ENCODE measurements at regions not wholly inside any gene's neighbourhood (a gene's known extent, or its start where the extent isn't known, plus 50 kb on each side); places are given as distances from the start of the nearest gene placed in this dataset.

DNA sequence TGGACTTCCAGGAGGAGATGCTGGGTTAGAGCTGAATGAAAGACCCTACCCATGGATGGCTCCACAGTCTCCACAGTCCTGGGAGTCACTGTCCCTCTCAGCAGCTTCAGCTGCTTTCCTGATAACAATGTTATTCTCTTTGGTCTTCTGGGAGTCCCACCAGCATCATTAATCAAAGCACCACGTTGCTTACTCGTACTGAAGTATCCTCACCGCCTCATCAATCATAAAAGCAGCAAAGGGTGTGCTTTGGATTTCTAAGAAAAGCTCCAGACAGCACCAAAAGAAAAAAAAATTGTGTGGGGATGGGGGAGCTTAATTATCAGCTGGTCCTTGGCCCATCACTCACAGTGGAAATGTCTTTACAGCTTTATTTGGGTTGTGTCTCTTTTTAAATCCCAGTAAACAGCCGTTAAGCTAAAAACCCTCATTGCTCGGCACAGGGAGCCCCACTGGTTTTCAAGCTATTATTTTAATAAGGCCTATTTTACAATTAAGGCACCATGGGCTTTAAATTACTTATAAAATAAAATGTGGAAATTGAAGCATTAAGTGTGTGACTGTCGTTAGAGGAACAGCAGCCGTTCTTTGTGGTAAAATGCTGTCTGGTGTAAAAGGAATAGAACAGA, 538.0 kb downstream of the EBF1 start:
- H3K27me3 ChIP-seq (ENCODE audit: control insufficient read depth, insufficient read depth, low read length, poor library complexity, severe bottlenecking) = no peaks in the 10 kb centered on the region
- WGBS, 2 experiments = 89 to 92% methylated on average over 4 to 7 of the region's 7 CpGs
- no peak overlapping the region for H3K4me3 ChIP-seq (ENCODE audit: insufficient read depth, low read depth, low read length)
- no peaks in the 10 kb centered on the region for H3K36me3 ChIP-seq (ENCODE audit: control insufficient read depth, insufficient read depth, low read length)
- peaks cover 4% of the 10 kb centered on the region for H3K4me1 ChIP-seq (ENCODE audit: control insufficient read depth, insufficient read depth, low read length)
- H3K9me3 ChIP-seq (ENCODE audit: control insufficient read depth, low read length) = no peaks in the 10 kb centered on the region
- no peak overlapping the region for H3K27ac ChIP-seq (ENCODE audit: insufficient read depth, low read depth, low read length, poor library complexity, severe bottlenecking)

DNA sequence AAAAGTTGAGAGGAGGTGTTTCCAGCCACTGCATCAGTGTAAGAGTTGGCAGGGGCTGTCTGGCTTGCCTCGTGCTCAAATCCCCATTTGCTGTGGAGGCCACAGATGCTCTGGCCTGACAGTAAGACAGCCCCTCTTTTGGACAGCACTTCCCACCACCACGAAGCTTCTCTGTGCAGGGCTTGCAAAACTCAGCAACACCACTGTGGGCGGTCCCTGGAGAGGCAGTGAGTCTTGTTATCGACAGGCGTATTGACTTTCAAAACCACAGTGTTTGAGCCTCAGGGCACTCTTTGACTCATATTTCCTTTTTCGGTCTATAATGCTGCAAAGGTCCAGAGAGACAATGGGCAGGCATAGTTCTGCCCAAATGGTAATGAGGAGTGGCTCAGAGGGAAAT, 539.5 kb downstream of the EBF1 start:
- Histone ChIP-seq H3K9me3 (ENCODE audit: control insufficient read depth, low read length) (no peaks in the 10 kb centered on the region), H3K27ac (ENCODE audit: insufficient read depth, low read depth, low read length, poor library complexity, severe bottlenecking) (no peak overlapping the region), H3K4me3 (ENCODE audit: insufficient read depth, low read depth, low read length) (no peak overlapping the region), H3K36me3 (ENCODE audit: control insufficient read depth, insufficient read depth, low read length) (no peaks in the 10 kb centered on the region), H3K27me3 (ENCODE audit: control insufficient read depth, insufficient read depth, low read length, poor library complexity, severe bottlenecking) (no peaks in the 10 kb centered on the region), H3K4me1 (ENCODE audit: control insufficient read depth, insufficient read depth, low read length) (peaks cover 4% of the 10 kb centered on the region)
- 85% methylated on average over 6 of the region's 6 CpGs for WGBS, 2 experiments

DNA sequence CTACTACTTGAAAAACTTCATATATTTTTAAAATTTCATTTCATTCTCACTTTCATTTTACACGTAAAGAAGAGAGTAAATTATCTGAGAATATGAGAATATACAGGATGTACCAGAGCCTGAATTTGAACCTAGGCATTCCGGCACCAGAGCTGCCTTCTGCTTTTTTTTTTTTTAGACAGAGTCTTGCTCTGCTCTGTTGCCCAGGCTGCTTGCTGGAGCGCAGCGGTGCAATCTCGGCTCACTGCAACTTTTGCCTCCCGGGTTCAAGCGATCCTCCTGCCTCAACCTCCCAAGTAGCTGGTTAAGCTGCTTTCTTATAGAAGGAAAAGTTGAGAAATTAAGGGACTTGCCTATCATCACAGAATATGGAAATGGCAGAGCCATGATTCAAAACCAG, 540.1 kb downstream of the EBF1 start:
- Histone ChIP-seq H3K9me3 (ENCODE audit: control insufficient read depth, low read length) (no peaks in the 10 kb centered on the region), H3K27me3 (ENCODE audit: control insufficient read depth, insufficient read depth, low read length, poor library complexity, severe bottlenecking) (no peaks in the 10 kb centered on the region), H3K4me1 (ENCODE audit: control insufficient read depth, insufficient read depth, low read length) (peaks cover 4% of the 10 kb centered on the region), H3K4me3 (ENCODE audit: insufficient read depth, low read depth, low read length) (no peak overlapping the region), H3K27ac (ENCODE audit: insufficient read depth, low read depth, low read length, poor library complexity, severe bottlenecking) (no peak overlapping the region), H3K36me3 (ENCODE audit: control insufficient read depth, insufficient read depth, low read length) (no peaks in the 10 kb centered on the region)
- 90% methylated on average over 6 of the region's 7 CpGs for WGBS, 2 experiments

DNA sequence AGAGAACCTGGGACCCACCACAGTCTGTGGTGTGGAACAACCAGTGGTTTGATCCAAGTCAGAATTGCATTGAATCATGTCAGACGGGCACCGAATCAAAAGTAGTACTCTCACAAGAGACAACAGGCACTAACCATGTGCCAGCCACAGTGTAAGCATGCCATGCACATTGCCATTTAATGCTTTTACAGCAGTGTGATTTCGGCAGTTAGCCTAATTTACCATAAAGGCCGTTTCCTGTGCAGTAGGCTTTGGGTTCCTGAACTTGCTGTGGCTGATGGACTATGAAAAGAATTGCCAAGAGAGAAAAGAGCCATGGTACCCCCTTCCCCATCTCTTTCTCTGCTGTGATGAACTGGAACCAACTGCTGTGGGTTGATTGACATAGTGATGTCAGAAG, 540.6 kb downstream of the EBF1 start:
- Histone ChIP-seq H3K4me1 (ENCODE audit: control insufficient read depth, insufficient read depth, low read length) (peaks cover 3% of the 10 kb centered on the region), H3K9me3 (ENCODE audit: control insufficient read depth, low read length) (no peaks in the 10 kb centered on the region), H3K4me3 (ENCODE audit: insufficient read depth, low read depth, low read length) (no peak overlapping the region), H3K27me3 (ENCODE audit: control insufficient read depth, insufficient read depth, low read length, poor library complexity, severe bottlenecking) (no peaks in the 10 kb centered on the region), H3K36me3 (ENCODE audit: control insufficient read depth, insufficient read depth, low read length) (no peaks in the 10 kb centered on the region), H3K27ac (ENCODE audit: insufficient read depth, low read depth, low read length, poor library complexity, severe bottlenecking) (no peak overlapping the region)
- WGBS, 2 experiments = 96 to 99% methylated on average over 4 of the region's 4 CpGs

DNA sequence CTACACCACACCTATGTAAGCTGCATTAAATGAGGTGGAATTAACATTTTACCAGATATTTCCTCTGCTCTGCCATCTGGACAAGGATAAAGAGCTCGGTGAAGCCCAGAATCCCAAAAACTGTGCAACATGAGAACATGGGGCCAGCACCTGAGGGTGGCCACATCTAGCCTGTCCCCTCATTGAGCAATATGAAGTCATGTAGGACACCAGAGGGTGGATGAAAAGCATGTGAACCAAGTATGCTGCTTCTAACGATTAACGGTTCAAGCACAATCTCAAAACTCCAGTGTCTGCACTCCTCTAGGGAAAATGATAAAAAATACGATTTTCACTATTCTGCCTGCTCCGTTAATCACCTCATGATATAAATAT, 545.8 kb downstream of the EBF1 start:
- WGBS, 2 experiments = 96 to 98% methylated on average over 3 of the region's 5 CpGs
- no peaks in the 10 kb centered on the region for H3K4me1 ChIP-seq (ENCODE audit: control insufficient read depth, insufficient read depth, low read length)
- H3K27ac ChIP-seq (ENCODE audit: insufficient read depth, low read depth, low read length, poor library complexity, severe bottlenecking) = no peak overlapping the region
- H3K36me3 ChIP-seq (ENCODE audit: control insufficient read depth, insufficient read depth, low read length) = no peaks in the 10 kb centered on the region
- no peaks in the 10 kb centered on the region for H3K27me3 ChIP-seq (ENCODE audit: control insufficient read depth, insufficient read depth, low read length, poor library complexity, severe bottlenecking)
- no peak overlapping the region for H3K4me3 ChIP-seq (ENCODE audit: insufficient read depth, low read depth, low read length)
- H3K9me3 ChIP-seq (ENCODE audit: control insufficient read depth, low read length) = no peaks in the 10 kb centered on the region

DNA sequence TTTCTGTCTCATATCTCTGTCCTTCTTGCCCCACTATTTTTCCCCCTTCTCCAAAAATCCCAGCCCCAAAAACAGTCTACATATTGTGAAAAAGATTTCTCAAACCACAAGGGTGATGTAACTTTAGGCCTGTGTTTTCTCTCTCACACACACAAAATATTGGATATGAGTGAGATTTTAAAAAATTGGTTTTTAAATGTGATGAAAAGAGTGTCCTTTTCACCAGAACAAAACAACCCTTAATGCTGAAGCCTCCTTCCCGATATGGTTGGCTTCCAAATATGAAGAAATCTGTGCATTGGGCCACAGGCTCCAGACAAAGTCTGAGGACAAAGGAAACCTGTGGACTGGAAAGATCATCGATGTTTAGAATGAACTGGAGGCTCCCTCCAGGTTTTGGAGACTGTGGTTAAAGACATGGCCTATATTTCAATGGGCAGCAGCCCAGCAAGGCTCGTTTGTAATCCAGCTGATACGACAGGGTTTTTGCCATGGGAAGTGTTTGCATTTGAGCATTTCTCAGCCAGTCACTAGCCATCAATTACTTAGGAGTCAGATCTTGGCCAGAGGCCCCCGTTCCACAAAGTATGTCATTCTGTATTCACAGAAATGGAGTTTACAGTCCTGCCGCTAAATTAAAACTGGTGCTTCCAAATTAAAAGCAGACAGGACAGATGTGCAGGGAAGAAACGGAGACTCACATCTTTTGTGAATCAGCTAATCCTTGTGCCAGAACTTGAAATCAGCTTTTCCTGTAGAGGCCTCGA, 546.3 kb downstream of the EBF1 start:
- H3K4me3 ChIP-seq (ENCODE audit: insufficient read depth, low read depth, low read length) = no peak overlapping the region
- 90 to 92% methylated on average over 8 of the region's 8 CpGs for WGBS, 2 experiments
- no peaks in the 10 kb centered on the region for H3K36me3 ChIP-seq (ENCODE audit: control insufficient read depth, insufficient read depth, low read length)
- H3K27me3 ChIP-seq (ENCODE audit: control insufficient read depth, insufficient read depth, low read length, poor library complexity, severe bottlenecking) = no peaks in the 10 kb centered on the region
- H3K4me1 ChIP-seq (ENCODE audit: control insufficient read depth, insufficient read depth, low read length) = no peaks in the 10 kb centered on the region
- H3K27ac ChIP-seq (ENCODE audit: insufficient read depth, low read depth, low read length, poor library complexity, severe bottlenecking) = no peak overlapping the region
- no peaks in the 10 kb centered on the region for H3K9me3 ChIP-seq (ENCODE audit: control insufficient read depth, low read length)

DNA sequence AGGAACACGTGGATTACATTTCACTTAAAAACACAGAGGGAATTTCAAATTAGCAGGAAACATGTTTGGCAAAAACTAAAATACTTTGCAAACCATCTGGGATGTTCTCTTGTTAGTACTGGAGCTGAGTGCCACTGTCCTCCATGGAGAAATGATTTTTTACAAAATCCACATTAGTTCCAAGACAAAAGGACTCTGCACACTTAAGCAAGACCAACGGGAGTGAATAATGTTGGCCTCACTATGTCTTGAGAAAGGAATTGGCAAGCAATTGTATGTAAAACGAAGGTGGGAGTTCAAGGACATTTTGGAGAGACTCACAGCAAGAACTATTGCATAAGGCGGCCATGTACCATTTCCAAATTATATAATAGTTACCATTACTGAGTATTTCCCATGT, 547.5 kb downstream of the EBF1 start:
- WGBS, 2 experiments = 89 to 91% methylated on average over 4 of the region's 4 CpGs
- Histone ChIP-seq H3K27me3 (ENCODE audit: control insufficient read depth, insufficient read depth, low read length, poor library complexity, severe bottlenecking) (no peaks in the 10 kb centered on the region), H3K9me3 (ENCODE audit: control insufficient read depth, low read length) (no peaks in the 10 kb centered on the region), H3K27ac (ENCODE audit: insufficient read depth, low read depth, low read length, poor library complexity, severe bottlenecking) (no peak overlapping the region), H3K36me3 (ENCODE audit: control insufficient read depth, insufficient read depth, low read length) (no peaks in the 10 kb centered on the region), H3K4me3 (ENCODE audit: insufficient read depth, low read depth, low read length) (no peak overlapping the region), H3K4me1 (ENCODE audit: control insufficient read depth, insufficient read depth, low read length) (no peaks in the 10 kb centered on the region)

DNA sequence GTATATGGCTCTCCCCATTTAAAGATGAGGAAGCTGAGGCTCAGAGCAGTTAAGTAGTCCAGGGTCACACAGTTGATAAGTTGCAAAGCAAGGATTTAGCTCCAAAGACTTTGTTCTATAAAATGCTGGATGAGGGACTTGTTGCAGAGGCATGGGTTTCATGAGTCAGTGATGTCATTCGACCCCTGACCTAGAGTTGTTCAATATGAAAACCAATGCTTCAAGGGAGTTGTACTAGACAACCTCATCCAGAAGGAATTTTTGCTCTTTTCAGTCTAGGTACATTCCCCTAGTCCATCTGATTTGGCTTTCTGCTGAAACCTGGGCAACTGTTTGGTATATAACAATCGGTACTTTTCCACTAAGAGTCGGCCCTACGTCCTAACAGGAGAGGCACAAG, 550.4 kb downstream of the EBF1 start:
- Histone ChIP-seq H3K27ac (ENCODE audit: insufficient read depth, low read depth, low read length, poor library complexity, severe bottlenecking) (no peak overlapping the region), H3K4me3 (ENCODE audit: insufficient read depth, low read depth, low read length) (no peak overlapping the region), H3K36me3 (ENCODE audit: control insufficient read depth, insufficient read depth, low read length) (no peaks in the 10 kb centered on the region), H3K4me1 (ENCODE audit: control insufficient read depth, insufficient read depth, low read length) (no peaks in the 10 kb centered on the region), H3K9me3 (ENCODE audit: control insufficient read depth, low read length) (no peaks in the 10 kb centered on the region), H3K27me3 (ENCODE audit: control insufficient read depth, insufficient read depth, low read length, poor library complexity, severe bottlenecking) (no peaks in the 10 kb centered on the region)
- WGBS, 2 experiments = 90 to 93% methylated on average over 4 of the region's 4 CpGs

DNA sequence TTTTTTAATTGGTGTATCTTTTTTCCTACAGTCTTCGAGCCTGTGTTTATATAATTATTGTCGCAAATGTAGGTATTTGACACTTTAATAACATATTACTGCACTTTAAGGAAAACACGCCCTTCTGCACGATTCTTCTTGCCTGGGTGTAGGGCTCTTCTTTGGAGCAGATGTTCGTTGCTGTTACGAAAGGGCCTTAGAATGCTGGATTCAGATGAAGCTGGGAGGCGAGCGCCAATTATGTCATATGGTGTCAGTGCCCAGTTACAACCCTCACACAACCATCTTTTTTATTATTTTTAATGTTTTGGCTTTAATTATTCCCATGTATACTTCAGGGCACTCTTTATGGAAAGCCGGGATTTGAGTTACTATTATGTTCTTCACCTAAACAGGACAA, 553.0 kb downstream of the EBF1 start:
- WGBS, 2 experiments = 92 to 93% methylated on average over 5 to 8 of the region's 9 CpGs
- Histone ChIP-seq H3K4me1 (ENCODE audit: control insufficient read depth, insufficient read depth, low read length) (no peaks in the 10 kb centered on the region), H3K9me3 (ENCODE audit: control insufficient read depth, low read length) (no peaks in the 10 kb centered on the region), H3K4me3 (ENCODE audit: insufficient read depth, low read depth, low read length) (no peak overlapping the region), H3K27me3 (ENCODE audit: control insufficient read depth, insufficient read depth, low read length, poor library complexity, severe bottlenecking) (no peaks in the 10 kb centered on the region), H3K27ac (ENCODE audit: insufficient read depth, low read depth, low read length, poor library complexity, severe bottlenecking) (no peak overlapping the region), H3K36me3 (ENCODE audit: control insufficient read depth, insufficient read depth, low read length) (no peaks in the 10 kb centered on the region)

DNA sequence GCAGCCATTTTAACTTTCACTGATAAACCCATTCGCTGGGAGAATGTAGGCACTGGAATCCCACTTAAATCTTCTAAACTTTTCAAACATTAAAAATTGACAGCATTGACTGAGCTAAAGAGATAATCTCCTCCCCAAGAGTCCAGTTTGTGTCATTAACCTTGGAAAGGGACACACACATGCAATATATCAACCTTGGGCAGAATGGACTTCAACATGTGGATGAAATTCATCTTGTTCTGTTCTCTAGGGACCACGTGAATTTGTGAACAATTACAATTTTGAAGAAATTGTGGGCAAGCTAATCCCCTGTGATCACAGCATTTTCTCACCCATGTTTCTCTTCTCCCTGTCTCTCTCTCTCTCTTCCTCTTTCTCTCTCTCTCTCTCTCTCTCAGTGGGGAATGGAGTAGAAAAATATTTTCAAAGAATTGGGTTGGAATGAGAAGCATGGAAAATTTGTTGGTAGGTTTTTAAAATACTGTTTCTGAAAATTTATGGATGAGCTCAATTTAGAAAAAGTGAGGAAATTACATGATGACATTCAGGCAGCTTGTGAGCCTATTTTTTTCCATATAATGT, 553.7 kb downstream of the EBF1 start:
- Histone ChIP-seq H3K9me3 (ENCODE audit: control insufficient read depth, low read length) (no peaks in the 10 kb centered on the region), H3K36me3 (ENCODE audit: control insufficient read depth, insufficient read depth, low read length) (no peaks in the 10 kb centered on the region), H3K4me1 (ENCODE audit: control insufficient read depth, insufficient read depth, low read length) (no peaks in the 10 kb centered on the region), H3K4me3 (ENCODE audit: insufficient read depth, low read depth, low read length) (no peak overlapping the region), H3K27ac (ENCODE audit: insufficient read depth, low read depth, low read length, poor library complexity, severe bottlenecking) (no peak overlapping the region), H3K27me3 (ENCODE audit: control insufficient read depth, insufficient read depth, low read length, poor library complexity, severe bottlenecking) (no peaks in the 10 kb centered on the region)
- WGBS, 2 experiments = 89 to 93% methylated on average over 2 of the region's 2 CpGs

Measured in ectodermal cell (in vitro differentiated cells).